GM18502 (cell line): ENCODE measurements at regions not wholly inside any gene's neighbourhood (a gene's known extent, or its start where the extent isn't known, plus 50 kb on each side); places are given as distances from the start of the nearest gene placed in this dataset.

Experiments used
- ATAC-seq: cut with Tn5 transposase; IDR thresholded peaks from one replicate; pipeline ENCODE4 v1.9.1; 2021; ENCODE audit warnings: mild to moderate bottlenecking; ENCODE audit not compliant: unreplicated experiment, poor library complexity

DNA sequence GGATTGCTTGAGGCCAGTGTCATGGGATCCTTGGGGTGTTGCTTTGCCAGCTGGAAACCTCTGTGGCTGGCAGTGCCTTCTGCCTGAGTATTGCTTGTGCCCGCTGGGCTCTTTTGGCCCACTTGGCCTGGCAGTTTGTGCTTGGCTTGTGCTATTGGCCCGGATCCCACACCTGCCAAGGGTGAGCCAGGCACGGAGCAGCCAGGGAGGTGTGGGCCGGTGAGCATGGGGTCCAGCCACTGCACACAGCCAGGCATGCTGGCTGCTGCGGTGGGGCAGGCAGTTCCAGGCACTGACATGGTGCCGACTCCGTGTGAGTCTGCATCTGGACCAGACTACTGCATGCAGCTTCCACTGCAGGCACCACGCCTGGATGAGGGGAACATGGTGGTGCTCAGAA is 62.5 kb upstream of the SYNCRIP start:
- ATAC-seq, result no peak

GRCh38 chr6:85703406-85703805 is 60.7 kb upstream of the SYNCRIP start:
- no peak for ATAC-seq
